H54 (cell line): ENCODE measurements at regions not wholly inside any gene's neighbourhood (a gene's known extent, or its start where the extent isn't known, plus 50 kb on each side); places are given as distances from the start of the nearest gene placed in this dataset.

Source experiments
- DNase-seq: peaks from one replicate; pipeline ENCODE4 v3.0.0; 2011; ENCODE audit warnings: low spot score, mixed read lengths; ENCODE audit not compliant: insufficient read length
- FAIRE-seq: peaks from 3 replicates; lab custom pipeline; 2011; peaks lifted over from hg19 to GRCh38; lab: Jason Lieb, UNC
- POLR2A ChIP-seq: IDR thresholded peaks from 2 replicates; pipeline ENCODE4 v1.6.1; 2011; ENCODE audit warnings: low read depth, mild to moderate bottlenecking, low read length

GRCh38 chr2:223223156-223223555, 171.2 kb downstream of the KCNE4 start:
- no peak for FAIRE-seq

GRCh38 chr2:223225266-223225665, 173.3 kb downstream of the KCNE4 start:
- FAIRE-seq, result no peak

More at GRCh38 chr2:223223156-223223555, 171.2 kb downstream of the KCNE4 start:
- no peak for TF ChIP-seq POLR2A
- DNase-seq, result no peak

GRCh38 chr2:223226264-223226663, 174.3 kb downstream of the KCNE4 start:
- no peak for FAIRE-seq
- no peak for TF ChIP-seq POLR2A
- no peak for DNase-seq

More at GRCh38 chr2:223225266-223225665, 173.3 kb downstream of the KCNE4 start:
- DNase-seq, result no peak
- no peak for TF ChIP-seq POLR2A

GRCh38 chr2:223227338-223227737, 175.3 kb downstream of the KCNE4 start:
- DNase-seq (no peak), FAIRE-seq (no peak)
- TF ChIP-seq POLR2A, result no peak

GRCh38 chr2:223228871-223229270, 176.9 kb downstream of the KCNE4 start:
- TF ChIP-seq POLR2A, result no peak
- no peak for DNase-seq
- no peak for FAIRE-seq

- no peak for FAIRE-seq
- TF ChIP-seq POLR2A, result no peak
- no peak for DNase-seq
These were observed 178.4 kb downstream of the KCNE4 start for GRCh38 chr2:223230352-223230751.

- FAIRE-seq, result no peak
- no peak for TF ChIP-seq POLR2A
- no peak for DNase-seq
These were observed 180.3 kb downstream of the KCNE4 start for GRCh38 chr2:223232285-223232684.

GRCh38 chr2:223232896-223233295, 180.9 kb downstream of the KCNE4 start:
- TF ChIP-seq POLR2A, result no peak
- FAIRE-seq (no peak), DNase-seq (no peak)

GRCh38 chr2:223235986-223236385, 184.0 kb downstream of the KCNE4 start:
- FAIRE-seq (no peak), DNase-seq (no peak)
- TF ChIP-seq POLR2A, result no peak

GRCh38 chr2:223238301-223238700, 186.3 kb downstream of the KCNE4 start:
- FAIRE-seq (no peak), DNase-seq (no peak)
- TF ChIP-seq POLR2A, result no peak

- no peak for FAIRE-seq
- DNase-seq, result no peak
- no peak for TF ChIP-seq POLR2A
These were observed 191.2 kb downstream of the KCNE4 start for GRCh38 chr2:223243233-223243632.

- TF ChIP-seq POLR2A, result no peak
- FAIRE-seq, result no peak
- peak; percentile 16 for DNase-seq
These were observed 195.1 kb downstream of the KCNE4 start for GRCh38 chr2:223247136-223247535.

- FAIRE-seq, result no peak
- no peak for TF ChIP-seq POLR2A
- DNase-seq, result no peak
These were observed 199.8 kb downstream of the KCNE4 start for GRCh38 chr2:223251656-223252229.

- TF ChIP-seq POLR2A, result no peak
- no peak for DNase-seq
- FAIRE-seq, result no peak
These were observed 208.7 kb downstream of the KCNE4 start for GRCh38 chr2:223260681-223261080.

GRCh38 chr2:223262946-223263345, 211.0 kb downstream of the KCNE4 start:
- TF ChIP-seq POLR2A, result no peak
- peak; percentile 9 for DNase-seq
- FAIRE-seq, result no peak

GRCh38 chr2:223264541-223265193, 212.7 kb downstream of the KCNE4 start:
- DNase-seq (no peak), FAIRE-seq (no peak)
- no peak for TF ChIP-seq POLR2A
